IPS DF 19.7 (cell line): ENCODE measurements at regions not wholly inside any gene's neighbourhood (a gene's known extent, or its start where the extent isn't known, plus 50 kb on each side); places are given as distances from the start of the nearest gene placed in this dataset.
"Not testable (repeated sequence)": the region's sequence is repeated elsewhere in the genome, so short reads cannot be mapped to it uniquely, and the experiment has no call there.

Experiments used
- DNase-seq: peaks from one replicate; pipeline ENCODE4 v3.0.0-alpha.2; 2013; ENCODE audit warnings: low read depth, low spot score

- no peak for DNase-seq
Observed at GRCh38 chr3:187997490-187997889, 156.5 kb upstream of the LPP start.

- DNase-seq: no peak
Observed at GRCh38 chr3:187997946-187998561, 155.9 kb upstream of the LPP start.

GRCh38 chr3:187998611-187999010 lies 155.3 kb upstream of the LPP start:
- no peak for DNase-seq

- no peak for DNase-seq
Observed at GRCh38 chr3:187999821-188000220, 154.1 kb upstream of the LPP start.

- no peak for DNase-seq
Observed at GRCh38 chr3:188000361-188000861, 153.5 kb upstream of the LPP start.

- no peak for DNase-seq
Observed at GRCh38 chr3:188001093-188001492, 152.9 kb upstream of the LPP start.

GRCh38 chr3:188001926-188002325 lies 152.0 kb upstream of the LPP start:
- DNase-seq: no peak

- DNase-seq: no peak
Observed at GRCh38 chr3:188002626-188003138, 151.3 kb upstream of the LPP start.

GRCh38 chr3:188003188-188004171 lies 150.5 kb upstream of the LPP start:
- no peak for DNase-seq

- DNase-seq: no peak
Observed at GRCh38 chr3:188006726-188007393, 147.1 kb upstream of the LPP start.

GRCh38 chr3:188007897-188008296 lies 146.1 kb upstream of the LPP start:
- no peak for DNase-seq

- no peak for DNase-seq
Observed at GRCh38 chr3:188008582-188009213, 145.3 kb upstream of the LPP start.

GRCh38 chr3:188010478-188010877 lies 143.5 kb upstream of the LPP start:
- no peak for DNase-seq

GRCh38 chr3:188019727-188020126 lies 134.2 kb upstream of the LPP start:
- no peak for DNase-seq

GRCh38 chr3:188021041-188021440 lies 132.9 kb upstream of the LPP start:
- no peak for DNase-seq

GRCh38 chr3:188021502-188022040 lies 132.4 kb upstream of the LPP start:
- DNase-seq: no peak

GRCh38 chr3:188022902-188023301 lies 131.1 kb upstream of the LPP start:
- not testable (repeated sequence) for DNase-seq

GRCh38 chr3:188025555-188025954 lies 128.4 kb upstream of the LPP start:
- DNase-seq: no peak

- DNase-seq: no peak
Observed at GRCh38 chr3:188026191-188026968, 127.6 kb upstream of the LPP start.

GRCh38 chr3:188031121-188031520 lies 122.8 kb upstream of the LPP start:
- DNase-seq: no peak
